IMR-90 (cell line): ENCODE measurements at regions not wholly inside any gene's neighbourhood (a gene's known extent, or its start where the extent isn't known, plus 50 kb on each side); places are given as distances from the start of the nearest gene placed in this dataset.

ENCODE experiments used
- ATAC-seq: fragments of 200-7000 bp; cut with Tn5 transposase; 2 replicates; pipeline ENCODE4 v1.9.1; 2020; ENCODE audit warnings: low read depth, mild to moderate bottlenecking, moderate library complexity
- BruUV-seq: library from RNA; stranded (reverse); fragments of 400-500 nt; replicated peaks from 2 replicates; lab custom pipeline; 2021; lab: Mats Ljungman, UMichigan
- CTCF ChIA-PET: fragments of 300-600 bp; formaldehyde crosslinking; extraction: SDS; loops from one replicate; lab custom pipeline; 2021; ENCODE audit warnings: antibody characterized with exemption; lab: Yijun Ruan, JAX
- POLR2A ChIA-PET: fragments of 300-600 bp; sonication (Branson Sonifier 250); formaldehyde crosslinking; loops from one replicate; lab custom pipeline; 2022; ENCODE audit warnings: antibody characterized with exemption; ENCODE audit not compliant: unreplicated experiment; lab: Charles Lee
- DNase-seq: peaks from one replicate; pipeline ENCODE4 v3.0.0; 2013
- H2AFZ ChIP-seq: replicated peaks from 2 replicates; pipeline ENCODE3; 2013; ENCODE audit warnings: low read length, mild to moderate bottlenecking; ENCODE audit not compliant: poor library complexity
- H2AK5ac ChIP-seq: 2 replicates; pipeline ENCODE4 v1.6.1; 2013; ENCODE audit warnings: low read depth, low read length, inconsistent platforms
- H2AK9ac ChIP-seq: replicated peaks from 2 replicates; pipeline ENCODE3; 2013; ENCODE audit warnings: mild to moderate bottlenecking, low read depth, low read length, moderate library complexity; ENCODE audit not compliant: poor library complexity
- H2BK120ac ChIP-seq: 2 replicates; pipeline ENCODE4 v1.6.1; 2013; ENCODE audit warnings: low read depth, low read length, inconsistent platforms
- H2BK15ac ChIP-seq: 3 replicates; pipeline ENCODE4 v1.6.1; 2013; ENCODE audit warnings: low read depth, low read length, inconsistent platforms
- H2BK20ac ChIP-seq: 2 replicates; pipeline ENCODE4 v1.6.1; 2013; ENCODE audit warnings: low read depth, mild to moderate bottlenecking, inconsistent platforms, low read length, moderate library complexity
- H2BK5ac ChIP-seq: 2 replicates; pipeline ENCODE4 v1.6.1; 2013; ENCODE audit warnings: mild to moderate bottlenecking, low read depth, low read length, inconsistent platforms; ENCODE audit not compliant: poor library complexity, severe bottlenecking
- H3K14ac ChIP-seq: replicated peaks from 2 replicates; pipeline ENCODE4 v1.6.1; 2013; ENCODE audit warnings: low read depth, low read length, inconsistent platforms
- H3K18ac ChIP-seq: 2 replicates; pipeline ENCODE4 v1.6.1; 2013; ENCODE audit warnings: low read depth, low read length, control low read depth
- H3K23ac ChIP-seq: 2 replicates; pipeline ENCODE4 v1.6.1; 2013; ENCODE audit warnings: low read depth, low read length, inconsistent platforms
- H3K27ac ChIP-seq: 2 replicates; pipeline ENCODE4 v1.5.1; 2013; ENCODE audit warnings: mild to moderate bottlenecking, control low read depth, low read length; ENCODE audit not compliant: insufficient read depth
- H3K27me3 ChIP-seq: 2 replicates; pipeline ENCODE4 v1.6.1; 2013; ENCODE audit warnings: low read length; ENCODE audit not compliant: control insufficient read depth, insufficient read depth
- H3K36me3 ChIP-seq: 2 replicates; pipeline ENCODE4 v1.6.1; 2013; ENCODE audit warnings: low read length, mixed read lengths; ENCODE audit not compliant: control insufficient read depth, insufficient read depth
- H3K4ac ChIP-seq: 2 replicates; pipeline ENCODE4 v1.6.1; 2013; ENCODE audit warnings: low read depth, low read length, inconsistent platforms
- H3K4me1 ChIP-seq: 2 replicates; pipeline ENCODE4 v1.6.1; 2013; ENCODE audit warnings: low read length, mixed read lengths; ENCODE audit not compliant: control insufficient read depth, insufficient read depth
- H3K4me2 ChIP-seq: 2 replicates; pipeline ENCODE4 v1.6.1; 2013; ENCODE audit warnings: low read depth, mild to moderate bottlenecking, control low read depth, low read length, moderate library complexity
- H3K4me3 ChIP-seq: 2 replicates; pipeline ENCODE4 v1.5.1; 2013; ENCODE audit warnings: low read depth, mild to moderate bottlenecking, control low read depth, low read length, moderate library complexity; ENCODE audit not compliant: insufficient read depth
- H3K56ac ChIP-seq: 2 replicates; pipeline ENCODE4 v1.6.1; 2013; ENCODE audit warnings: low read length, inconsistent platforms; ENCODE audit not compliant: insufficient read depth; ENCODE audit errors: extremely low read depth
- H3K79me1 ChIP-seq, 2 experiments: 2 replicates each; pipeline ENCODE4 v1.6.1; 2013; ENCODE audit warnings: low read length in 2 of 2, inconsistent platforms in 1 of 2, low read depth in 1 of 2
- H3K9ac ChIP-seq: 2 replicates; pipeline ENCODE4 v1.6.1; 2013; ENCODE audit warnings: low read depth, low read length, control low read depth
- H3K9me1 ChIP-seq: 2 replicates; pipeline ENCODE4 v1.6.1; 2013; ENCODE audit warnings: low read length, inconsistent platforms; ENCODE audit not compliant: insufficient read depth
- H3K9me3 ChIP-seq: 2 replicates; pipeline ENCODE4 v1.6.1; 2013; ENCODE audit warnings: low read length; ENCODE audit not compliant: control insufficient read depth, insufficient read depth
- H4K20me1 ChIP-seq: 2 replicates; pipeline ENCODE4 v1.6.1; 2013; ENCODE audit warnings: low read length, inconsistent platforms; ENCODE audit not compliant: insufficient read depth
- H4K5ac ChIP-seq: 2 replicates; pipeline ENCODE4 v1.6.1; 2013; ENCODE audit warnings: mild to moderate bottlenecking, low read depth, low read length, control low read depth
- H4K8ac ChIP-seq, 2 experiments: 2 replicates each; pipeline ENCODE4 v1.6.1; 2013; ENCODE audit warnings: low read depth in 2 of 2, low read length in 2 of 2, control low read depth in 1 of 2, inconsistent platforms in 1 of 2
- H4K91ac ChIP-seq: 2 replicates; pipeline ENCODE4 v1.6.1; 2013; ENCODE audit warnings: low read depth, low read length, inconsistent platforms; ENCODE audit not compliant: insufficient read depth
- CEBPB ChIP-seq: IDR thresholded peaks from 2 replicates; pipeline ENCODE4 v1.6.1; 2012; ENCODE audit warnings: low read depth, low read length, improper control_type of control experiment
- CTCF ChIP-seq: conservative IDR thresholded peaks from 2 replicates; pipeline ENCODE4 v1.5.1; 2012; ENCODE audit warnings: mild to moderate bottlenecking, low read depth, low read length, improper control_type of control experiment
- FOS ChIP-seq: fragments of 150-350 bp; IDR thresholded peaks from 2 replicates; pipeline ENCODE4 v1.6.1; 2016; ENCODE audit warnings: low read depth, low read length
- MAFK ChIP-seq: IDR thresholded peaks from 2 replicates; pipeline ENCODE4 v1.6.1; 2012; ENCODE audit warnings: low read depth, low read length, improper control_type of control experiment
- MAZ ChIP-seq: IDR thresholded peaks from 2 replicates; pipeline ENCODE4 v1.6.1; 2012; ENCODE audit warnings: low read depth, mild to moderate bottlenecking, low read length, improper control_type of control experiment, moderate library complexity, borderline replicate concordance
- NFE2L2 ChIP-seq: fragments of 150-350 bp; IDR thresholded peaks from 2 replicates; pipeline ENCODE4 v1.6.1; 2016; ENCODE audit warnings: low read depth, mild to moderate bottlenecking, low read length
- RCOR1 ChIP-seq: IDR thresholded peaks from 2 replicates; pipeline ENCODE4 v1.6.1; 2012; ENCODE audit warnings: mild to moderate bottlenecking, low read length, improper control_type of control experiment; ENCODE audit not compliant: insufficient replicate concordance
- RFX5 ChIP-seq: IDR thresholded peaks from 2 replicates; pipeline ENCODE4 v1.8.0; 2012; ENCODE audit warnings: low read depth, mild to moderate bottlenecking, low read length, moderate library complexity
- SMC3 ChIP-seq: fragments of 150-350 bp; IDR thresholded peaks from 2 replicates; pipeline ENCODE4 v1.6.1; 2016; ENCODE audit warnings: low read depth, mild to moderate bottlenecking, antibody characterized with exemption, low read length, moderate library complexity
- WGBS, 2 experiments: methylation state at CpG; one replicate each; pipeline versions ENCODE4 v1.1.5 to v1.1.7; 2013; ENCODE audit warnings: missing lambda C conversion rate in 2 of 2; ENCODE audit not compliant: insufficient read length in 1 of 2; ENCODE audit errors: extremely low coverage in 2 of 2; 5-methylcytosine and 5-hydroxymethylcytosine counted together
- dilution Hi-C: fragments of 300-500 bp; cut with HindIII; formaldehyde crosslinking; loops from one replicate; pipeline ENCODE4 v1.14.3; 2018; ENCODE audit warnings: low sequenced_read_pairs; ENCODE audit not compliant: unreplicated experiment
- in situ Hi-C: fragments of 300-500 bp; cut with MboI; formaldehyde crosslinking; loops from 3 replicates; pipeline ENCODE4 v1.14.3; 2019; ENCODE audit warnings: low sequenced_read_pairs, inconsistent platforms, mixed read lengths
- intact Hi-C: fragments of 100-400 bp; cut with micrococcal nuclease; formaldehyde crosslinking; loops from 2 replicates; pipeline ENCODE4 v1.10.0; 2022

GRCh38 chr9:13589034-13589737 is 309.7 kb upstream of the MPDZ start:
- no peak overlapping the region for H2BK20ac ChIP-seq
- H3K9me1 ChIP-seq, result no peaks in the 10 kb centered on the region
- no peak overlapping the region for H3K27ac ChIP-seq
- intact Hi-C loops, result no loop called here
- H3K27me3 ChIP-seq, result no peaks in the 10 kb centered on the region
- DNase-seq (no peak), ATAC-seq (no peak)
- H3K14ac ChIP-seq, result no peak overlapping the region
- no peak overlapping the region for H4K8ac ChIP-seq
- no peak overlapping the region for H3K4ac ChIP-seq
- H3K4me1 ChIP-seq, result no peaks in the 10 kb centered on the region; the same call in 1 of the 2 replicates
- dilution Hi-C loops, result no loop called here
- H2BK120ac ChIP-seq, result no peak overlapping the region
- in situ Hi-C loops, result no loop called here
- no peak overlapping the region for H2AFZ ChIP-seq
- POLR2A ChIA-PET, result no interaction called here
- CTCF ChIA-PET, result no interaction called here
- no peak overlapping the region for H3K9ac ChIP-seq
- no peak overlapping the region for H3K4me3 ChIP-seq
- H4K5ac ChIP-seq, result no peak overlapping the region
- H3K23ac ChIP-seq, result no peak overlapping the region
- no peak overlapping the region for H2BK5ac ChIP-seq
- H3K79me1 ChIP-seq, result no peaks in the 10 kb centered on the region
- no peak overlapping the region for H3K4me2 ChIP-seq
- TF ChIP-seq RFX5, result no peak
- TF ChIP-seq CTCF, result no peak
- no peak for TF ChIP-seq SMC3
- TF ChIP-seq NFE2L2, result no peak
- no peak for TF ChIP-seq MAZ
- TF ChIP-seq RCOR1, result no peak
- TF ChIP-seq CEBPB, result no peak
- TF ChIP-seq MAFK, result no peak
- TF ChIP-seq FOS, result no peak
- no peak overlapping the region for H3K56ac ChIP-seq
- H3K9me3 ChIP-seq, result no peaks in the 10 kb centered on the region
- H2BK15ac ChIP-seq, result no peak overlapping the region
- no peaks in the 10 kb centered on the region for H4K20me1 ChIP-seq
- BruUV-seq, result no TSS peak
- H3K36me3 ChIP-seq, result no peaks in the 10 kb centered on the region
- no peak overlapping the region for H4K91ac ChIP-seq
- no peak overlapping the region for H3K18ac ChIP-seq
- H2AK9ac ChIP-seq, result no peak overlapping the region
- H2AK5ac ChIP-seq, result no peak overlapping the region
- no CpG with 5 or more reads among the region's 2 CpGs for WGBS, 2 experiments
